ENCODE measurements at regions not wholly inside any gene's neighbourhood (a gene's known extent, or its start where the extent isn't known, plus 50 kb on each side); places are given as distances from the start of the nearest gene placed in this dataset.

GRCh38 chr2:226661789-226662545 lies 137.7 kb downstream of the IRS1 start:
- TF ChIP-seq REST (IDR thresholded peaks at IDR 0.05; ENCODE audit: borderline replicate concordance in 1 of 2, low read depth in 1 of 2, low read length in 2 of 2) (no peak), NR3C1 (CRISPR knock-in tag; IDR thresholded peaks at IDR 0.05) (no peak), TOE1 (CRISPR knock-in tag; IDR thresholded peaks at IDR 0.05) (no peak), CTCF (CRISPR knock-in tag; IDR thresholded peaks at IDR 0.05) (no peak), SIN3A (IDR thresholded peaks at IDR 0.05; ENCODE audit: borderline replicate concordance, low read depth, low read length) (no peak), FOSL2 (CRISPR knock-in tag; IDR thresholded peaks at IDR 0.05) (peak; percentile 40; the same call in 1 of the 2 replicates), ZMYM4 (CRISPR knock-in tag; IDR thresholded peaks at IDR 0.05) (no peak), ZNF83 (CRISPR knock-in tag; IDR thresholded peaks at IDR 0.05; ENCODE audit: borderline replicate concordance) (no peak), SMC3 (IDR thresholded peaks at IDR 0.05; ENCODE audit: low read length) (no peak), SAFB2 (CRISPR knock-in tag; IDR thresholded peaks at IDR 0.05; ENCODE audit: borderline replicate concordance, low read depth) (no peak), TFAP4 (IDR thresholded peaks at IDR 0.05; ENCODE audit: borderline replicate concordance, low read depth) (no peak), CHD2 (IDR thresholded peaks at IDR 0.05; ENCODE audit: low read depth, low read length) (no peak), POLR2A (IDR thresholded peaks at IDR 0.05; ENCODE audit: insufficient read depth in 1 of 2, low read depth in 2 of 2, low read length in 2 of 2) (no peak), CHD4 (IDR thresholded peaks at IDR 0.05; ENCODE audit: borderline replicate concordance, low read length) (no peak)
